ENCODE measurements at regions not wholly inside any gene's neighbourhood (a gene's known extent, or its start where the extent isn't known, plus 50 kb on each side); places are given as distances from the start of the nearest gene placed in this dataset.

DNA sequence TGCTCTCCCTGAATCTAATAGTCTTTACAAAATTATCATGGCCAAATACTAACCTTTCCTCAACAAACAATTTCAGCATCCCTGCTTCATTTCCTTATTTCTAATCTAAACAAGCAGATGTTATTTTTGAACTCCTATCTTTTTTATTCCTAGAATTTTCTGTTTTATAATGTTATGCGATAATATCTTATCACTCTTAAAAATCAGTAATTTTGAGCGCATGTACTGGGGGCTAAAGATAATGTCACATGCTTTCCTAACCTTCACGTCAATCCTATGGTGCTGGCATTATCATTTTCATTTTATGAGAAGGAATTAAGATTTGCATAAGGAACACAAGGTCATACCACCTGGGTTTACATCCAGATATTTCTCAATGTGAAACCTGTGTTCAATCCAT is 648.0 kb downstream of the BRINP1 start:
- Histone ChIP-seq H3K4me2 (ENCODE audit: insufficient read depth, insufficient read length, low read length) (no peak overlapping the region), H3K9me3 (ENCODE audit: control insufficient read depth, low read depth, low read length) (no peaks in the 10 kb centered on the region), H3K4me1 (ENCODE audit: insufficient read depth, low read length) (no peaks in the 10 kb centered on the region), H4K8ac (replicated peaks; ENCODE audit: insufficient read length, low read depth, low read length) (no peak overlapping the region), H3K23ac (ENCODE audit: insufficient read length, low read depth, low read length) (no peak overlapping the region), H3K14ac (ENCODE audit: insufficient read depth, low read length) (no peak overlapping the region), H3K4ac (ENCODE audit: low read depth, low read length) (no peak overlapping the region), H2BK5ac (ENCODE audit: insufficient read length, low read length) (no peak overlapping the region), H3K27me3 (ENCODE audit: insufficient read depth, low read length) (no peaks in the 10 kb centered on the region), H2BK120ac (ENCODE audit: low read depth, low read length, poor library complexity, severe bottlenecking) (no peak overlapping the region), H3K18ac (ENCODE audit: insufficient read length, low read depth, low read length) (no peak overlapping the region), H2BK12ac (ENCODE audit: insufficient read length, low read depth, low read length) (no peak overlapping the region), H3K56ac (ENCODE audit: insufficient read length, low read depth, low read length) (no peak overlapping the region), H4K5ac (ENCODE audit: insufficient read length, low read depth, low read length) (no peak overlapping the region), H2AFZ (ENCODE audit: low read length) (no peak overlapping the region), H2BK20ac (ENCODE audit: low read depth, low read length, poor library complexity, severe bottlenecking) (no peak overlapping the region), H3T11ph (ENCODE audit: low read length) (no peak overlapping the region), H4K91ac (ENCODE audit: insufficient read length, low read depth, low read length) (no peak overlapping the region), H3K23me2 (ENCODE audit: insufficient read length, low read depth, low read length, poor library complexity, severe bottlenecking) (no peaks in the 10 kb centered on the region), H3K79me1 (ENCODE audit: insufficient read depth, low read depth, low read length, poor library complexity, severe bottlenecking) (no peaks in the 10 kb centered on the region), H3K79me2 (ENCODE audit: insufficient read depth, low read length) (no peaks in the 10 kb centered on the region), H3K9ac (ENCODE audit: extremely low read depth, insufficient read length, low read length) (no peak overlapping the region), H4K20me1 (ENCODE audit: control insufficient read depth, insufficient read depth, insufficient read length) (no peaks in the 10 kb centered on the region), H2BK15ac (ENCODE audit: low read depth, low read length) (no peak overlapping the region), H2AK5ac (ENCODE audit: insufficient read length, low read length) (no peak overlapping the region), H3K27ac (ENCODE audit: insufficient read length, low read depth, low read length) (no peak overlapping the region)
- no peaks in the 10 kb centered on the region for H3K27me3 Mint-ChIP-seq (ENCODE audit: low read depth)
- no peak for DNase-seq
- no peaks in the 10 kb centered on the region for H3K4me1 Mint-ChIP-seq
- no CpG with 5 or more reads among the region's 3 CpGs for WGBS (ENCODE audit: extremely low coverage, insufficient read length, low lambda C conversion rate)
- H3K36me3 Mint-ChIP-seq (ENCODE audit: insufficient read depth in 1 of 3, low read depth in 3 of 3), result no peaks in the 10 kb centered on the region; a peak in 1 of 7 replicates
- H3K27ac Mint-ChIP-seq, result no peak overlapping the region
- TF ChIP-seq, protein P1, sequence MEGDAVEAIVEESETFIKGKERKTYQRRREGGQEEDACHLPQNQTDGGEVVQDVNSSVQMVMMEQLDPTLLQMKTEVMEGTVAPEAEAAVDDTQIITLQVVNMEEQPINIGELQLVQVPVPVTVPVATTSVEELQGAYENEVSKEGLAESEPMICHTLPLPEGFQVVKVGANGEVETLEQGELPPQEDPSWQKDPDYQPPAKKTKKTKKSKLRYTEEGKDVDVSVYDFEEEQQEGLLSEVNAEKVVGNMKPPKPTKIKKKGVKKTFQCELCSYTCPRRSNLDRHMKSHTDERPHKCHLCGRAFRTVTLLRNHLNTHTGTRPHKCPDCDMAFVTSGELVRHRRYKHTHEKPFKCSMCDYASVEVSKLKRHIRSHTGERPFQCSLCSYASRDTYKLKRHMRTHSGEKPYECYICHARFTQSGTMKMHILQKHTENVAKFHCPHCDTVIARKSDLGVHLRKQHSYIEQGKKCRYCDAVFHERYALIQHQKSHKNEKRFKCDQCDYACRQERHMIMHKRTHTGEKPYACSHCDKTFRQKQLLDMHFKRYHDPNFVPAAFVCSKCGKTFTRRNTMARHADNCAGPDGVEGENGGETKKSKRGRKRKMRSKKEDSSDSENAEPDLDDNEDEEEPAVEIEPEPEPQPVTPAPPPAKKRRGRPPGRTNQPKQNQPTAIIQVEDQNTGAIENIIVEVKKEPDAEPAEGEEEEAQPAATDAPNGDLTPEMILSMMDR (conservative IDR thresholded peaks at IDR 0.05), result no peak
- H3K9me3 Mint-ChIP-seq, result peaks cover 8 to 12% of the 10 kb centered on the region in 2 experiments; a peak in 3 of 5 replicates
- H3K4me3 Mint-ChIP-seq, result no peak overlapping the region

All from H9 (cell line).